ENCODE measurements at regions not wholly inside any gene's neighbourhood (a gene's known extent, or its start where the extent isn't known, plus 50 kb on each side); places are given as distances from the start of the nearest gene placed in this dataset.

DNA sequence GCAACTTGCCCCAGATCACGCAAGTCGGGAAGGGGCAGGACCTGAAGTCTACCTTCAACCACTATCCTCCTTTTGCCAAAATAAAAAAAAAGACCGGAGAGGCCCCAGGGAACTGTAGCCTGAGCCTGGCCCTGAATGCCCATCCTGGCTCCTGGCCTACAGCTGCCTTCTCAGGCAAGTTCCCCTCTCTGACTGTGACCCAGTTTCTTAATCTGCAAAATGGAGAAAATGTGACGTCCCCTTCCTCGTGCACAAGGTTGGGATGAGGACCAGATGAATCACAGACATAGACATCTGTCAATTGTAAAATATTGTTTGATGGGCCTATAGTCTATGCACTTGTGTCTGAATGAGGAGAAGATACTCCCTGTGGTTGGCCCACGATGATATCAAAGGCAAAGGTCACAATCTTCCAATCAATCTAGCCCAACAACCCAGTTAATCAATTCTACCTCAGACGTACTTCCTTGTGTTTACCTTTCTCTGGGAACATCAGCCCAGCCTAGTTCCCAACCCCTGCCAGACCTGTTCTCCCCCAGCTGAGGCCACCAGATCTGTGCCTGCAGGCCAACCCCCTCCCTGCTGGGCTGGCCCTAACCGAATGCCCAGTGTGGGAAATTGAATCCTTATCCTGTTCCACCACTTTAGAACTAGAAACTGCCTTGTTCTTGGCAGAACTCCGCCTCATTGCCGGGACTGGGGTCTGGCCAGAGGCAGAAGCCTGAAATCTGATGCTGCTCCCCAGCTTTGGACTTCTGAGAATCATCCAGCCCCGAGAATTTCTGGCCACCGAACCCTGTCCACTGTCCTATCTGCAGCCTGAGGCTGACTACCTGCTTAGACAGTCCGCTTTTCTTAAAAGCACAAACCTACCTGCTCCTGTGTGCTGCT lies 101.8 kb upstream of the LIPC start:
- peak; percentile 91 for DNase-seq

DNA sequence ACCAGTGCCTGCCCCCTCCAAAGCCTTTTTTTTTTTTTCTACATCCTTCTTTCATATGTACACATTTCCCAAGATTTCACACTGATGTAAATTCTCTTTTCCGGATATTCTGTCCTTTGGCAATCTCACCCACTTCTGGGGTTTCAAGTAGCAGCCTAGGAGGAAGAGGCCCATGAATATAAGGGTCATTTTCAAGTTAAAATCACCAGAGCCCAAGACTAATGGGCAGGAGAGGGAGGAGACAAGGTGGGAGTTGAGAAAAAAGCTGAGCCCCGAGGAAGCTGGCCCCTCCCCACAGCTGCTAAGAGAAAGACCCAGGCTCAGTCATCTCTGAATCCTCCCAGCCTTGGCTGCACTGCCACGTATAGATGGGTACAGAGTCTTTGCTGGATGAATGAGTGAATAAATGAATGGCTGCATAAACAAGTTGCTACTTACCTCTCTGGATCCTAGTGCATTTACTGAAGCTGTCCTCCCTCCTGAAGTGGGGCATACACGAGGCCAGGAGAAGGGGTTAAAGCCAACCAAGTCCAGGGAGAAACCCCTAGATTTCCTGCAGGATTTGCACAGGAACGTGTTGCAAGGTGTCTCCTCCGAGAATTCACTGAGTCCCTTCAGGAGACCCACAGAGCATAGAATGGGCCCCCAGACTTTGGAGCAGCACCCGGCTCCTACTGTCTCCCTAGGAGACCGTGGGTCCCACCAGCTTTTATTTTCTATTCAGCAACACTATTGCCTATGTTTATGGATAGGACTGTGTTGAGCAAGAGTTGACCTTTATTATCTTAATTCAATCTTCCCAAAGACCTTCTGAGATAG lies 100.8 kb upstream of the LIPC start:
- DNase-seq, result peak; percentile 95

DNA sequence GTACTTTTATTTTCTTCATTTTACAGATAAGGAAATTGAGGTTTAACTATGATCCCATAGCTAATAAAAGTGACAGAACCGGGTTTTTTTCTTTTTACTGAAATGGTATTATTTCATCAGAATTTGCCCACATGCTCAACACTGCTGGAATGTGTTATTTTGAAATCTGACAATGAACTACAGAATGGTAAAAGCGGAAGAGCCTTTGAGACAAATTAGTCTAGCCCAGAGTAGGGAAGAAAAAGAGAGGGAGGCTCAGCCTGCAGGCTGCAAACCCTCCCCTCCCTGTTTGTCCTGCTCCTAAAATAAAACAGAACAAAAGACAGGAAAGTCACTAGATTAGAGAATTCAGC lies 100.3 kb upstream of the LIPC start:
- peak; percentile 96 for DNase-seq

DNA sequence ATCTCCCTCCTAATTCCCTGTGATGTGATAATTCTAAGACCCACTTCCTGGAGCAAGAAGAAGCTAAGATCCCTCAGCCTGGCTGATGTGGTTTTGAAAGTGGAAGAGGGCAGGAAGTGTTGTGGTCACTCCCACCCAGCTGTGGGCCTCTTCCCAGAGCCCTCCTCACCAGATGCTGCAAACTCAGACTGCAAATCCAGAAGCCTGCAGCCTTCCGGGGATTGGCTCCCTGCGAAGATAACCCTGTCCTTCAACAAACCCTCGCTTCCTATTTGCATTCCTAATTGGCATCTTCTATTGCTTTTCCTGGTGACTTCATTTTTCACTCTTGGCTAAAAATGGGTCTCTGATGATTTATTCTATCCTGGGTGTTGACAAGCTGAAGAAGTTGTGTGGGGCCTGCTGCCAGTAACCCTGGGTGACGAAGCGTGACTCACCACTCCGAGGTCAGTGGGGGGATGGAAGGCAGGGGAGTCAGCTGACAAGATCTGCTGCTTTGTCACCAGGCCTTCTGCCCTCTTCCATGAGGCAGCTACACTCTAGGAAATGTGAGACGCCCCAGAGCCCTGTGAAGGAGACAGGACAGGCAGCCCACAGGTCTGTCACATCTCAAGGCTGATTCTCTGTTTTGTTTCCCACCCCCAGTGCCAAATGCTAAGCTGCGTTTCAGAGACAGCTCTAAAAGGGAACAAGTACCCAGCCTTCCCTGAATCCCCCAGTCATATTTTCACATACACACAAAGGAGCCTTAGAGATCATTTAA lies 99.7 kb upstream of the LIPC start:
- DNase-seq, result peak; percentile 98

DNA sequence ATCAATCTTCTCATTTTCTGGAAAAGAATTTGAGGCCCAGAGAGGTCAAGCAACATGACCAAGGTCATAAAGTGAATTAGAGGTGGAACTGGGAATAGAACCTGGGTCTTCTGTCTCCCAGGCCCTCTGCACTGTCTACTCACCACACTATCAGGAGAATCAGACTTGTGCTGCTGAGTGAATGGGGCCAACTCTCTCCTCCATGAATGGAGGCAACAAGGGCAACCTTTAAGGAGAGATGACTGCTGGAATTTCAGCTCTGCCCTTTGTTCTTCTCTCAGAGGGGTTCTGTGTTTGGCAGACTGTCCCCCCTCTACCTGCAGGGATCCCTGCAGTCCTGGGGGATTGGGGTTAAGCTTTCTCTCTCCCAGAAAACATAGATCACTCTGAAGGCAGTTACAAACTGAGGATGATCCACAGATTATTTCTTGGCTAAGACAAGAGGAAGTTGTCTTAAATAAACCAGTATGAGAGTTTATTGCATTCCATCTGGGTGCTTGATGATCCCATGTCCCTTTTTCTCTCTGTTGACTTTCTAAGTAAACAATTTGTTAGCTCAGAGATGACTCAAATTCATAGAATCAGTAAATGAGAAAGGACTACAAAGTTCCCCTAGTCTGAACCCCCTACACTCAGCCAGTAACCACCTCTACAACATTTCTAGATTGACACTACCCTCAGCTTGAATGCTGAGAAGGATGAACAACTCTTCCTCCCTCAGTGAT lies 99.0 kb upstream of the LIPC start:
- DNase-seq, result peak; percentile 80

DNA sequence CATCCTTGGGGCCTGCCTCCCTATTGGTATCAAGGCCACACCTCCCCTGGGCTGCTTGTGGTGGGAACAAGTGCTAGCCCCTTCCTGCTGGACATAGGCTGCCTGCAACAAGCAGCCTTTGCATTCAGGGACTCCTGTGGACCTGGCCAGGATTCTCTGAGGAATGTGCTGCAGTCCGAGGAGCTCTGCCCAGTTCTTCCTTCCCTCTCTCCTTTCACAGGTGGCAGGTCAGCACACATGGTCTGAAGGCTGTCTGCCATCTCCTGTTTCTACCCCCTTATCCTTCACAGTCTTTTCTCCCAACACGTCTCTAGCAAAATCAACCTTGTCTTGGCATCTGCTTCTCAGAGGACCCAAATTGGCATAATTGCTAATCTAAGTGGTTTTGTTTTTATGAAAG lies 97.0 kb upstream of the LIPC start:
- DNase-seq, result no peak

DNA sequence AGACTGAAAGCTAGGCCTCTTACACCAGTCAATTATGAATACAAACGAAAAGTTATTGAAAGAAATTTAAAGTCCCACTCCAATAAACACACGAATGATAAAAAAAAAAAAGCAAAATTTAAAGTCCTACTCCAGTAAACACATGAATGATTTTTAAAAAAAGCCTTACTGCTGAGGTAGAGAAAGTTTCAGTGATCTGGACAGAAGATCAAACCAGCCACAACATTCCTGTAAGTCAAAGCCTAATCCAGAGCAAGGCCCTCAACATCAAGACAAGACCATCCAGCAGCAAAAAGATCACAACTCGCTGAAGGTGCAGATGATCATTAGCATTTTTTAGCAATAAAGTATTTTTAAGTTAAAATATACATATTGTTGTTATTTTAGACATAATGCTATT lies 95.6 kb upstream of the LIPC start:
- no peak for DNase-seq

DNA sequence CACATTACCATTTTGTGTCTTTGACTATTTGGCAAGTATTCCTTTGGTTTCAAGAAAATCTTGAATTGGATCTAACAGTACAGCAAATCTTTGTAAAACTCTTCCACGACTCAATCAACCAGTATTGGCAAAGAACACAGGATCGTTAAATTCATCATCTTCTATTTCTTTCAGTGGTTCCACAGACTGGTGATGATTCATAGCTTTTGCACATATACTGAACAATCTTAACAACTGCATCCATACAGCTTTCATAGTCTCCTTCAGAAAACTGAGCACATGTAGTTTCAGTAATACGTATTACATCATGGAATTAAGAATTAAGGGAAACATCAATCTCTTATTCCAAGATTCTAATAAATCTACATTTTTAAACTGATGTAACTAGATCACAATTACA lies 91.6 kb upstream of the LIPC start:
- DNase-seq, result peak; percentile 13

DNA sequence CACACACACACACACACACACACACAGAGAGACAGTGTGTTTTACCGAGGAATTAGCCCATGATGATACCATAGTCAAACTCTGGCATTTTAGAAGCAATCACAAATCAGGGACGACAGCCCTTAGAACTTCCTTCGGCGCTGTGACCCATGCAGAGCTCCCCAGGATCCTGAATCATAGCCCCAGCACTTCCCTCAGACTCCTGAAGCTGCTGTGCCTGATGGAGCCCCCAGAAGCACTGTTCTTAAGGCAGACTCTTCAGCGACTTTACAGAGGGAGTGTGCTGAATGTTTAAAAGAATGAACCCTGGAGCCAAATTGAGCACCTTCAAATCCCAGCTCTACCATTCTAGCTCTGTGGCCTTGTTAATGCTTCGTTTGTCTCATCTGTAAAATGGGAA lies 89.3 kb upstream of the LIPC start:
- DNase-seq, result no peak

DNA sequence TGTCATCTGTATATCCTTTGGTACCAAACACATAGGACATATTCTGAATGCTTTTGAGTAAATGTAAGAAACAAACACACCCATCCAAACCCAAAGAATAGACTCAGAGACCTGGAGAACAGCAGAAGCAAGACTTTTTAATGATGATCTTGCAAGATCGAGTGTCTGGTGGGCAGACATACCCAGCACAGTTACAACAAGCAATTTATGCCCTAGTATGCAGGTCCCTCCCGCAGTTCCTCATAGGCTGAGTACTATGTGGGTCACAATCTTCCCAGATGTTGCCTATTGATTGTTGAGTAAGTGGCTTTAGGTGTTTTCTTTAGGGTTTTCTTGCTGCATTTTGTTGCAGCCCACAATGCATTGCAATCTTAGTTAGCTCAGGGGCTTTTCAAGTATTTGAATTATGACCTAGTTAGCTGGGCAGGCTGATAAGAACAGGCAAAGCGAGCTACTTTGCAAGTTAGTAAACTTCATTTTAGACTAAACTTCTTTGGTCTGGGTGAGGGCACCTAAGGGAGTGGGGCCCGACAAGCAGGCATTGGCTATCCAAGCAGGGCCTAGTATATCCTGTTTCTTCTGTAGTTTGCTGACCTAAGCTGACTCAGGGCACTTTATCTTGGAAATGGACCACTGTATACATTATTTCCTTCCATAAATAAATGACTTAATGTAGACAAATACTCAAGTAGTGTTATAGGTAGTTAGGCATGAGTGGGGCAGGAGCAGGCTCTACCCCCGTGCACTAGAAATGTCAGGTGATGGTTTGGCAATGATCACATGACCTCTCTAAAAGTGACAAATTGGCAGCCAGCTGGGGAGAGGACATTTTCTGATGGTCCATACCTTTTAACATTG lies 87.3 kb upstream of the LIPC start:
- no peak for DNase-seq

DNA sequence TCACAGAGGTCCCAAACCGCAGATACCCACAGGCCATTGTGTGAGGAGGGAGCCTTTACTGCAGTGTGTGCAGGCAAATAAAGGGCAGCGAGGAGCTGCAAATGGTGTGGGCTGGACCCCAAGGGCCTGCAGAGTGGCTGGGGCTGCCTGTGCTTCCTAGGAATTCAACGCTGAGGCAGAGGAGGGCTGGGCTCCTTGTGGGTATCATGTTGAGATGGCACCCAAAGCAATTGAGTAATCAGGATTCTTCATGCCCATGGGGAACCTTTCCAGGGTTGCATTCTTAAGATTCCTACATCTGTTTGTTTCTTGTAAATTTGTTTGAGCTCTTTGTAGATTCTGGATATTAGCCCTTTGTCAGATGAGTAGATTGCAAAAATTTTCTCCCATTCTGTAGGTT lies 85.4 kb upstream of the LIPC start:
- DNase-seq, result no peak

DNA sequence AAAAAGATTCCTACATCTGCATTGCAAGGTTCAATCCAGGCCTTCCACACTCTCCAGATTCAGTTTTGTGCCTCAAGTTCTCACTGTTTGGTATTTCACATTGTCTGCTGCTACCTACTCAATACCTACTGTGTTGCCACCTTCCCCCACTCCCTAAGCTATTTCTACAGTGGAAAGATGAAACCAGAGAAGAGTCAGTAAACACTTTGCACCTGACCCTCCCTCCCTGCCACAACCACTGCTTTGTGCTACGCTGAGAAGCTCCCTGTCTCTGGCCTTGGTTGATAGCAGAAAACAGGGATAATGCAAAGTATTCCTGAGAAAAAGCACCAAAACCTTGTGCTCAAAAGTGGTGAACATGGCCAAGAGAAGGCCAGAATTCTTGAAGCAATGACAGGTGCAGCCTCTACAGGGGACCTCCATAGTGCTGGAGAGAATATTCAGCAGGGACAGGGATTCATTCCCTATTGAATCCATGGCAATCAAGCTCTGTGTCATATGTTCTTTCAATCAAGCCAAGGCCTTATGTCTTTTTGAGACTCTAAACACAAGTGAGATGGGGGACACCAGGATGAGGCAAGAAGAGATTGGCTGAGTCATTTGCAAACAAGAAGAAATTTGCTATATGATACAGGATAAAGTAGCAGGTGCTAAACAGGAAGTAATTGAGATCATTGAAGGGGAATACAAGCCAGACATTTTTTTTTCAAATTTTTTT lies 83.5 kb upstream of the LIPC start:
- no peak for DNase-seq

DNA sequence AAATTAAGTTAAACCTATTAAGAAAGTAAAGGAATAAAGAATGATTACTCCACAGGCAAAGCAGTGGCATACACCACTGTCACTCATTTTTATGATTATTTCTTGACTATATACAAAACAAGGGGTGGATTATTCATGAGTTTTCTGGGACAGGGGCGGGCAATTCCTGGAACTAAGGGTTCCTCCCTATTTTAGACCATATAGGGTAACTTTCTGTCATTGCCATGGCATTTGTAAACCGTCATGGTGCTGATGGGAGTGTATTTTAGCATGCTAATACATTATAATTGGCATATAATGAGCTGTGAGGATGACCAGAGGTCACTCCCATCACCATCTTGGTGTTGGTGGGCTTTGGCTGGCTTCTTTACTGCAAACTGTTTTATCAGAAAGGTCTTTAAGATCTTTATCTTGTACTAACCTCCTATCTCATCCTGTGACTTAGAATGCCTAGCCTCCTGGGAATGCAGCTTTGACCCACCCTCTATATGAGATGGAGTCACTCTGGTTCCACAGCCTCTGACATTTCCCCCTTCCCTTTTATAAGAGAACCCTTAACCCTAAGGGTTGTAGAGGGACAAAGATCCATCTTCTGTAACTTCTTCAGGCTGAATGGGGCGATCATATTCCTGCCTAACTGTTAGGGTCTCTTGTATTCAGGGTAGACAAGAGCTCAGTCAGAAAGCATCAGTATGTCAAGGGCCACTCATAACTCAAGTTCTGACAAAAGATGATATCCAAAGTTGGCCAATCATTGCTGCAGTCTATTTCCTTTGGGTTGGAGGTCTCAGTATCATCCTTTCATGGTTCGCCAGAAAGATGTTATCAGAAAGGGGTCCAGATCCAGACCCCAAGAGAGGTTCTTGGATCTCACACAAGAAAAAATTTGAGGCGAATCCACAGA lies 79.5 kb upstream of the LIPC start:
- no peak for DNase-seq

DNA sequence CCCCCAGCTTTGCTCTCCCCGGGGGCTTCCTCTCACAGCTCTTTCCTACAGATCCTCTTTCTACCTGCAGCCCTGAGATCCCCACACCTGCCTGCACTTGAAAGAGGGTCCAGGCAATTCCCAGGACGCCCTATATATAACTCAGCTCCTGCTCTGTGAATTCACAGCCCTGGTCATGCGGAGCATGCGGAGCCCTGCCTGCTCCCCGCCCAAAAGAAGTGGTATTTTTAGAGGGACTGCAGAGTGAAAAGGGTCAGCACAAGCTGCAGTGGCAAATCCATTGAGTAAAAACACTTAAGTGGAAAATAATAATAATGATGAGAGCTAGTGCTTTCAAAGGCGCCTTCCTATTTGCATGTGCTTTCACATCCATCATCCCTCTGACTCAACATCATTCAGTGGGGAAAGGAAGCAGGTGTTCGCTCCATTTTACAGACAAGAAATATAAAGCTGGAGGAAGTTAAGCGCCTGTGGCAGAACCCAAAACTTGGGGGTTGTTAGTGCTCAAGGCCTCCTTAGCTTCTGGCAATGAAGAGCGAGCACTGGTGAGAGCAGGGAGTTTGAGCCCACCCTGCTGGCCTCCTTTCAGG lies 76.3 kb upstream of the LIPC start:
- no peak for DNase-seq

DNA sequence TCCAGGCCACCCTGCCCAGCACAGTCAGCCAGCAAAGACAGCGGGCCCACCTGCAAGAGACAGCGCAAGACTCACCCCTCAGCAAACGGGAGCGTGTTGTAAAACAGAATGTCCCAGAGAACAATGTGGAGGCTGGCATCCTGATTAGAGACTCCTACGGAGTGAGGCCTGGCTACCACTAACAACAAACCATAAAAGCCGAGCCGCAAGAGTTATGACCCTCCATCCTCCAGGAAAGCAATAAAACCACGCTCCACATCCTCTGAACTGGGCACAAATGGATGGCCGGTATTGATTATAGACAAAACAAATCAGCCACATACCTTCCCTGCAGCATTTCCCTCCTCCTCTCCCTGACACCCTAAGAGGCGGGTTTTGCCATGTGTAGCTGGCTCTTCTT lies 75.8 kb upstream of the LIPC start:
- DNase-seq, result no peak

DNA sequence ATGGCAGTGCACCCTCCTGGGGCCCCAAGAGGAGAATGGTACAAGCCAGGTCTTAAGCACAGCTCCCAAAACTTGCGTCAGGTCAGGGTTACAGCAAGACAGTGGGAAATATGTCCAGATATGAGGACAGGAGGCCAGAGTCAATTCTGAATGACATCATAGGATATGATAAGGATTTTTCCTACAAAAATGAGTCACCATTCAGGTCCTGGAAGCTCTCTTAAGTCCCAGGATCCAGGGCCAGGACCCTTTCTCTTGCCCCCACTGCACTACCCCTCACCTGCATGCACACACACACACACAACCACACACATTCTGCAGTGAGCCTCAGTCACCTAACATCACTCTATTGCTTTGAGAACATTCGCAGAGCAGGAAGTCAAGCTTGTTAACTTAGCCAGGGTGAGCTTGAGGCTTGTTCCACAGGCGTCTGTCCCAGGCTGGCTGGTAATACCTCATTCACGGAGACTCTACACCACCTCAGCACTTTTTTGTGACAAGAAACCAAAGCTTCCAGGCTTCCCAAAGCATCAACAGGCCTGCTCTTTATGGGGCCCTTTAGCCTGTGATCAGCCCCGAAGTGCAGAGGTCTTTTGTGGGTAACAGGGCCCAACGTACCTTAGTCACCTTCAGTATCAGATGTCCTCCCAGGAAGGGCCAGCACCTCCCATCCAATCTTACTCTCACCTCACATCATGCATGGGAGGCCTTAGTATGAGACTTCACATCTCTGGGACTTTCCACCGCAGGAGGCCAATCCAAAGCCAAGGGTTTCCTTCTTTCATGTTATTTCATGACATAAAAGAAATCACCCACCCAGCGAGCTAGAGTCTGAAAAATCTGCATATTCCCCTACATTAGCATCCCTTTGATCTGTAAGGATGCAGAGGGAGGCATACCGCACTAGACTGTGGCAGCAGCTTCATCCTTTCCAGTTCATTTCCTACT lies 74.0 kb upstream of the LIPC start:
- no peak for DNase-seq

DNA sequence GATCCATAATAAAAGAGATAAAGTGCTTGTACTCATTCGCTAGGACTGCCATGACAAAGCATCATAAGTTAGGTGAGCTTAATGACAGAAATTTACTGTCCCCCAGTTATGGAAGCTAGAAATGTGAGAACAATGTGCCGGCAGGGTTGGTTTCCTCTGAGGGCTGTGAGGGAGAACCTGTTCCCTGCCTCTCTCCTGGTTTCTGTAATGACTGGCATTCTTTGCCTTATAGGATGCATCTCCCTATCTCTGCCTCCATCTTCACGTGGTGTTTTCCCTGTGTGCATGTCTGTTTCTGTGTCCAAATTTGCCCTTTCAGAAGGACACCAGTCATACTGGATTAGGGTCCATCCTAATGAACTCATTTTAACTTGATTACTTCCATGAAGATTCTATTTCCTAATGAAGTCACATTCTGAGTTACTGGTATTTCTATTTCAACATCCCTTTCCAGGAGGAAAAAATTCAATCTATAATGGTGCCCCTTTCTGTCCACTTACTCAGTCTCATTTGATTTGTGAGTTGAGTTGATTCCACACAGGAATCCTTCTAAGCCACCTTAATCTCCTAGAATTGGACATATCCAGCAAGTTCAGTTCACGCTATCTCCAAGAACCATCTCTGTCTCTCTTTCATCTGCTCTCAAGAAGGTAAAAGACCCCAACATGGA lies 71.2 kb upstream of the LIPC start:
- no peak for DNase-seq

DNA sequence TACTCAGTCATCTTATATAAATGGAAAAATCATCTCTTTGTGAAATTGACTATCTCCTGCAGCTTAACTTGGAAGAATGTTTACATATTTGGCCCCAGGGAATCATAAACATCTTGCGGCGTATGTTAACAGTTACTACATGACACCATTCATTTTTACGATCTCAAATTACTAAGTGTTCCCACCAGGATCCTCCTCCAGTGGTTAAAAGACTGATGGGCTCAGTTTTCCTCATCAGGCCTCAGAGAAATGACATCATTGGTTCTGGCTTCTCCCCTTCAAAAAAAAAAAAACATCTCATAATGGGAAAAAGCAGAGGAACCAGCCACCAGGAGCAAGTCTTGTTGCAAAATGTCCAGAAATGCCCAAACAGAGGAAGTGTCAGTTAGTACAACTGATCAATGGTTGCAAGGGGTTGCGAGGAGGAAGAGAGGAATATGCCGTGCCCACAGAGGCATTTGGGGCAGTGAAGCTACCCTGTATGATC lies 70.5 kb upstream of the LIPC start:
- peak; percentile 81 for DNase-seq
